Astrocyte (in vitro differentiated cells and primary cell): ENCODE measurements at regions not wholly inside any gene's neighbourhood (a gene's known extent, or its start where the extent isn't known, plus 50 kb on each side); places are given as distances from the start of the nearest gene placed in this dataset.
A peak's percentile ranks its signal among the peaks of the same experiment; 100 is the strongest.
"Not testable (repeated sequence)": the region's sequence is repeated elsewhere in the genome, so short reads cannot be mapped to it uniquely, and the experiment has no call there.

Experiments
- DNase-seq: peaks from one replicate; pipeline ENCODE4 v3.0.0-alpha.2; 2010; ENCODE audit warnings: low read depth
- FAIRE-seq: peaks from 2 replicates; lab custom pipeline; 2011; peaks lifted over from hg19 to GRCh38; lab: Jason Lieb, UNC
- H2AFZ ChIP-seq: 2 replicates; pipeline ENCODE4 v1.6.0; 2012; ENCODE audit warnings: low read depth, low read length, inconsistent platforms
- H3K27ac ChIP-seq: 2 replicates; pipeline ENCODE4 v1.5.1; 2011; ENCODE audit warnings: low read depth, low read length, inconsistent platforms
- H3K27me3 ChIP-seq: 2 replicates; pipeline ENCODE4 v1.6.0; 2011; ENCODE audit warnings: low read length, inconsistent platforms; ENCODE audit not compliant: insufficient read depth
- H3K36me3 ChIP-seq: 2 replicates; pipeline ENCODE4 v1.5.1; 2011; ENCODE audit warnings: low read length, inconsistent platforms; ENCODE audit not compliant: insufficient read depth
- H3K4me1 ChIP-seq: 2 replicates; pipeline ENCODE4 v1.5.1; 2011; ENCODE audit warnings: low read length, inconsistent platforms; ENCODE audit not compliant: insufficient read depth
- H3K4me2 ChIP-seq: 2 replicates; pipeline ENCODE4 v1.6.0; 2012; ENCODE audit warnings: low read length, inconsistent platforms
- H3K4me3 ChIP-seq: 2 replicates; pipeline ENCODE4 v1.5.1; 2011; ENCODE audit warnings: low read depth, mild to moderate bottlenecking, low read length, inconsistent platforms; ENCODE audit not compliant: insufficient read depth
- H3K79me2 ChIP-seq: 2 replicates; pipeline ENCODE4 v1.6.0; 2012; ENCODE audit warnings: mild to moderate bottlenecking, low read length, inconsistent platforms; ENCODE audit not compliant: insufficient read depth
- H3K9ac ChIP-seq: 2 replicates; pipeline ENCODE4 v1.6.0; 2012; ENCODE audit warnings: mild to moderate bottlenecking, low read length, inconsistent platforms
- H3K9me3 ChIP-seq: 2 replicates; pipeline ENCODE4 v1.5.1; 2012; ENCODE audit warnings: low read depth, mild to moderate bottlenecking, low read length, inconsistent platforms; ENCODE audit not compliant: insufficient read depth
- H4K20me1 ChIP-seq: 2 replicates; pipeline ENCODE4 v1.6.0; 2012; ENCODE audit warnings: low read length, inconsistent platforms; ENCODE audit not compliant: insufficient read depth
- H3K27ac Mint-ChIP-seq: one replicate; pipeline ENCODE4 v1.8.0; 2021; ENCODE audit warnings: mild to moderate bottlenecking, mixed read lengths; ENCODE audit not compliant: unreplicated experiment
- H3K27me3 Mint-ChIP-seq: one replicate; pipeline ENCODE4 v1.8.0; 2021; ENCODE audit warnings: low read depth, mixed read lengths; ENCODE audit not compliant: unreplicated experiment
- H3K36me3 Mint-ChIP-seq: one replicate; pipeline ENCODE4 v1.8.0; 2021; ENCODE audit warnings: low read depth, mixed read lengths; ENCODE audit not compliant: unreplicated experiment
- H3K4me1 Mint-ChIP-seq: one replicate; pipeline ENCODE4 v1.8.0; 2021; ENCODE audit warnings: low read depth, mixed read lengths; ENCODE audit not compliant: unreplicated experiment
- H3K4me3 Mint-ChIP-seq: one replicate; pipeline ENCODE4 v1.8.0; 2021; ENCODE audit warnings: mild to moderate bottlenecking, moderate library complexity, mixed read lengths; ENCODE audit not compliant: unreplicated experiment
- H3K9me3 Mint-ChIP-seq: one replicate; pipeline ENCODE4 v1.8.0; 2021; ENCODE audit warnings: mild to moderate bottlenecking, mixed read lengths; ENCODE audit not compliant: unreplicated experiment
- EZH2 ChIP-seq: IDR thresholded peaks from 2 replicates; pipeline ENCODE4 v1.6.1; 2012; ENCODE audit warnings: mild to moderate bottlenecking, low read length, inconsistent platforms; ENCODE audit not compliant: insufficient read depth
- TF ChIP-seq, protein P1 (sequence below): IDR thresholded peaks from 2 replicates; pipeline ENCODE4 v1.5.1; 2011; ENCODE audit warnings: low read depth, mild to moderate bottlenecking, inconsistent platforms, low read length, moderate library complexity; ENCODE audit not compliant: insufficient read depth

GRCh38 chr15:85289677-85290365 lies 90.6 kb upstream of the AKAP13 start:
- Mint-ChIP-seq H3K9me3 (no peaks in the 10 kb centered on the region), H3K27me3 (peaks cover 24% of the 10 kb centered on the region), H3K36me3 (no peaks in the 10 kb centered on the region), H3K4me3 (no peak overlapping the region), H3K27ac (no peak overlapping the region), H3K4me1 (no peaks in the 10 kb centered on the region)
- Histone ChIP-seq H2AFZ (no peak overlapping the region), H3K4me1 (peaks cover 4% of the 10 kb centered on the region), H3K9me3 (no peaks in the 10 kb centered on the region), H3K27ac (no peak overlapping the region), H3K79me2 (no peaks in the 10 kb centered on the region), H4K20me1 (no peaks in the 10 kb centered on the region), H3K36me3 (no peaks in the 10 kb centered on the region), H3K4me3 (no peak overlapping the region), H3K4me2 (peak overlapping the region; percentile 16), H3K9ac (no peak overlapping the region), H3K27me3 (no peaks in the 10 kb centered on the region)
- FAIRE-seq (no peak), DNase-seq (peak; percentile 18)
- TF ChIP-seq EZH2: no peak
- TF ChIP-seq, protein P1, sequence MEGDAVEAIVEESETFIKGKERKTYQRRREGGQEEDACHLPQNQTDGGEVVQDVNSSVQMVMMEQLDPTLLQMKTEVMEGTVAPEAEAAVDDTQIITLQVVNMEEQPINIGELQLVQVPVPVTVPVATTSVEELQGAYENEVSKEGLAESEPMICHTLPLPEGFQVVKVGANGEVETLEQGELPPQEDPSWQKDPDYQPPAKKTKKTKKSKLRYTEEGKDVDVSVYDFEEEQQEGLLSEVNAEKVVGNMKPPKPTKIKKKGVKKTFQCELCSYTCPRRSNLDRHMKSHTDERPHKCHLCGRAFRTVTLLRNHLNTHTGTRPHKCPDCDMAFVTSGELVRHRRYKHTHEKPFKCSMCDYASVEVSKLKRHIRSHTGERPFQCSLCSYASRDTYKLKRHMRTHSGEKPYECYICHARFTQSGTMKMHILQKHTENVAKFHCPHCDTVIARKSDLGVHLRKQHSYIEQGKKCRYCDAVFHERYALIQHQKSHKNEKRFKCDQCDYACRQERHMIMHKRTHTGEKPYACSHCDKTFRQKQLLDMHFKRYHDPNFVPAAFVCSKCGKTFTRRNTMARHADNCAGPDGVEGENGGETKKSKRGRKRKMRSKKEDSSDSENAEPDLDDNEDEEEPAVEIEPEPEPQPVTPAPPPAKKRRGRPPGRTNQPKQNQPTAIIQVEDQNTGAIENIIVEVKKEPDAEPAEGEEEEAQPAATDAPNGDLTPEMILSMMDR: peak; percentile 51

- not testable (repeated sequence) for H3K27ac Mint-ChIP-seq, H3K27me3 ChIP-seq, H4K20me1 ChIP-seq, H3K9me3 Mint-ChIP-seq, H3K27ac ChIP-seq, FAIRE-seq, H3K36me3 Mint-ChIP-seq, H3K36me3 ChIP-seq, H3K4me1 ChIP-seq, H3K4me1 Mint-ChIP-seq, H3K4me3 ChIP-seq, H3K9me3 ChIP-seq, DNase-seq, H3K4me3 Mint-ChIP-seq, H3K9ac ChIP-seq, H3K4me2 ChIP-seq, H3K79me2 ChIP-seq, H2AFZ ChIP-seq
- H3K27me3 Mint-ChIP-seq: peaks cover 16% of the 10 kb centered on the region
Observed at GRCh38 chr15:85292583-85292982, 87.8 kb upstream of the AKAP13 start.

DNA sequence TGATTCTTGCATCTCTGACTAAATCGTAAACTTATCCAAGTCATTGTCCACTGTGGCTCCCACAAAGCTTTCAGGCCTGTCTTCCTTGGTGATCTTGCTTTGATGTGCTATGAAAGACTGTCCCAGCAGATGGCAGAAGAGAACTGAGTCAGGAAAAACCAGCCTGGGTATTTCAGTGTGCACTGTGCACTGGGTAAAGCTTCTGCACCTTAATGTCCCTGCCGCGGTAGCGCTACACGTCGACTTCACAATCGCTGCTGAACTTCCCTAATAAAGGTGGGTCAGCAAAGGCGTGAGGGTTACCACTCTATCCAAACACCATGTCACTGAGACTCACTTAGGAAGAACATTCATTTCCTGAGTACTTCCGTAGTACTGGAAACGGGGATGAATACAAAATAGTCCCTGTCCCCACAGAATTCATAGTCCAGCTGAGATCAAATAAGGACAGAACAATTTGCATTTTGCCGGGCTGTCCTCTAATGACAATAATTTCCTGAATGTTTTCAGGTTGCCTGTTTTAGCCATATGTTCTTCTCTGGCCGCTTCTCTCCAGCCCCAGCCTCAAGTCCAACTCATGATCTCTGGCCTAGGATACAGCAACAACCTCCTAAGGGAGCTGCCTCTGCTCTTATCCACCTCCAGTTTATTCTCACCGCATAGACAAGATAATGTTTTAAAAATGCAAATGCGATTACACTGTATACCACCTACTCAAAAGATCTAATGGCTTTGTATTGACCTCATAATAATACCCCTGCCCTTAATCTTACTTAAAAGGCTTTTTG lies 83.6 kb upstream of the AKAP13 start:
- no peak overlapping the region for H3K4me3 Mint-ChIP-seq
- Histone ChIP-seq H3K4me2 (peak overlapping the region; percentile 78), H3K79me2 (no peaks in the 10 kb centered on the region), H2AFZ (peak overlapping the region; percentile 85), H3K4me3 (no peak overlapping the region), H3K27me3 (no peaks in the 10 kb centered on the region), H3K9me3 (no peaks in the 10 kb centered on the region), H3K36me3 (no peaks in the 10 kb centered on the region), H3K4me1 (no peaks in the 10 kb centered on the region), H3K9ac (no peak overlapping the region), H3K27ac (no peak overlapping the region), H4K20me1 (no peaks in the 10 kb centered on the region)
- no peaks in the 10 kb centered on the region for H3K36me3 Mint-ChIP-seq
- FAIRE-seq: peak; percentile 45
- H3K27ac Mint-ChIP-seq: no peak overlapping the region
- no peak for TF ChIP-seq EZH2
- TF ChIP-seq, protein P1: peak; percentile 79
- H3K27me3 Mint-ChIP-seq: no peaks in the 10 kb centered on the region
- no peaks in the 10 kb centered on the region for H3K9me3 Mint-ChIP-seq
- no peaks in the 10 kb centered on the region for H3K4me1 Mint-ChIP-seq
- DNase-seq: peak; percentile 55
